ENCODE measurements at regions not wholly inside any gene's neighbourhood (a gene's known extent, or its start where the extent isn't known, plus 50 kb on each side); places are given as distances from the start of the nearest gene placed in this dataset.

GRCh38 chr18:28718696-28719095, 541.8 kb upstream of the CDH2 start:
- ATAC-seq = no peak
- H3K4me1 ChIP-seq = no peaks in the 10 kb centered on the region
- intact Hi-C loops (cut with DNase I) = no loop called here
- no peak overlapping the region for H3K27ac ChIP-seq
- no peak overlapping the region for H3K4me3 ChIP-seq
- H3K9me3 ChIP-seq = no peaks in the 10 kb centered on the region
- H3K27me3 ChIP-seq = no peaks in the 10 kb centered on the region
- no peaks in the 10 kb centered on the region for H3K36me3 ChIP-seq
- DNase-seq = no peak
- TF ChIP-seq CTCF (IDR thresholded peaks at IDR 0.05) = no peak

- Histone ChIP-seq H3K4me1 (no peaks in the 10 kb centered on the region), H3K36me3 (no peaks in the 10 kb centered on the region), H3K27ac (no peak overlapping the region), H3K4me3 (no peak overlapping the region), H3K9me3 (no peaks in the 10 kb centered on the region), H3K27me3 (no peaks in the 10 kb centered on the region)
- DNase-seq (no peak), ATAC-seq (no peak)
- TF ChIP-seq CTCF (IDR thresholded peaks at IDR 0.05) = no peak
- intact Hi-C loops (cut with DNase I) = no loop called here
Observed at GRCh38 chr18:28716338-28716737, 539.4 kb upstream of the CDH2 start.

- Histone ChIP-seq H3K4me3 (no peak overlapping the region), H3K27ac (no peak overlapping the region), H3K4me1 (no peaks in the 10 kb centered on the region), H3K9me3 (no peaks in the 10 kb centered on the region), H3K36me3 (no peaks in the 10 kb centered on the region), H3K27me3 (no peaks in the 10 kb centered on the region)
- intact Hi-C loops (cut with DNase I) = no loop called here
- DNase-seq (no peak), ATAC-seq (no peak)
- TF ChIP-seq CTCF (IDR thresholded peaks at IDR 0.05) = no peak
Observed at GRCh38 chr18:28715206-28715605, 538.3 kb upstream of the CDH2 start.

GRCh38 chr18:28714498-28714897, 537.6 kb upstream of the CDH2 start:
- H3K27me3 ChIP-seq = no peaks in the 10 kb centered on the region

GRCh38 chr18:28712796-28713425, 536.0 kb upstream of the CDH2 start:
- no peak for DNase-seq
- Histone ChIP-seq H3K4me1 (no peaks in the 10 kb centered on the region), H3K27ac (no peak overlapping the region), H3K36me3 (no peaks in the 10 kb centered on the region), H3K9me3 (no peaks in the 10 kb centered on the region), H3K4me3 (no peak overlapping the region), H3K27me3 (no peaks in the 10 kb centered on the region)
- intact Hi-C loops (cut with DNase I) = no loop called here
- no peak for ATAC-seq
- no peak for TF ChIP-seq CTCF (IDR thresholded peaks at IDR 0.05)

More at GRCh38 chr18:28714498-28714897, 537.6 kb upstream of the CDH2 start:
- no peak for DNase-seq
- H3K27ac ChIP-seq = no peak overlapping the region
- H3K4me3 ChIP-seq = no peak overlapping the region
- no peaks in the 10 kb centered on the region for H3K9me3 ChIP-seq
- no peak for TF ChIP-seq CTCF (IDR thresholded peaks at IDR 0.05)
- no peaks in the 10 kb centered on the region for H3K4me1 ChIP-seq
- intact Hi-C loops (cut with DNase I) = no loop called here
- no peak for ATAC-seq
- no peaks in the 10 kb centered on the region for H3K36me3 ChIP-seq

GRCh38 chr18:28712172-28712571, 535.2 kb upstream of the CDH2 start:
- H3K9me3 ChIP-seq = no peaks in the 10 kb centered on the region
- DNase-seq (no peak), ATAC-seq (no peak)
- no peak overlapping the region for H3K27ac ChIP-seq
- H3K36me3 ChIP-seq = no peaks in the 10 kb centered on the region
- intact Hi-C loops (cut with DNase I) = no loop called here
- H3K27me3 ChIP-seq = no peaks in the 10 kb centered on the region
- H3K4me1 ChIP-seq = no peaks in the 10 kb centered on the region
- no peak overlapping the region for H3K4me3 ChIP-seq
- TF ChIP-seq CTCF (IDR thresholded peaks at IDR 0.05) = no peak

Data from upper lobe of right lung (tissue), 1 donor.